DMS153 (cell line): ENCODE measurements at regions not wholly inside any gene's neighbourhood (a gene's known extent, or its start where the extent isn't known, plus 50 kb on each side); places are given as distances from the start of the nearest gene placed in this dataset.
"Not testable (repeated sequence)": the region's sequence is repeated elsewhere in the genome, so short reads cannot be mapped to it uniquely, and the experiment has no call there.

Experiments
- DNase-seq: peaks from one replicate; lab custom pipeline; 2025; lab: John Stamatoyannopoulos, UW

GRCh38 chr14:54256156-54256555 is 140.7 kb upstream of the CDKN3 start:
- DNase-seq, result no peak

- no peak for DNase-seq
These were observed 139.4 kb upstream of the CDKN3 start for GRCh38 chr14:54257424-54257823.

GRCh38 chr14:54258382-54258781 is 138.4 kb upstream of the CDKN3 start:
- DNase-seq, result no peak

GRCh38 chr14:54259821-54260220 is 137.0 kb upstream of the CDKN3 start:
- no peak for DNase-seq

GRCh38 chr14:54261283-54261682 is 135.5 kb upstream of the CDKN3 start:
- DNase-seq, result no peak

- DNase-seq, result not testable (repeated sequence)
These were observed 130.2 kb upstream of the CDKN3 start for GRCh38 chr14:54266616-54267015.

- DNase-seq, result no peak
These were observed 129.6 kb upstream of the CDKN3 start for GRCh38 chr14:54267172-54267571.

GRCh38 chr14:54275997-54276725 is 120.6 kb upstream of the CDKN3 start:
- DNase-seq, result no peak

- DNase-seq, result no peak
These were observed 118.7 kb upstream of the CDKN3 start for GRCh38 chr14:54278087-54278486.

GRCh38 chr14:54278665-54279295 is 118.0 kb upstream of the CDKN3 start:
- DNase-seq, result no peak

- no peak for DNase-seq
These were observed 114.0 kb upstream of the CDKN3 start for GRCh38 chr14:54282849-54283248.

- no peak for DNase-seq
These were observed 111.8 kb upstream of the CDKN3 start for GRCh38 chr14:54285030-54285429.

GRCh38 chr14:54291491-54292191 is 105.2 kb upstream of the CDKN3 start:
- no peak for DNase-seq

- no peak for DNase-seq
These were observed 102.0 kb upstream of the CDKN3 start for GRCh38 chr14:54294802-54295201.

GRCh38 chr14:54299410-54300363 is 97.1 kb upstream of the CDKN3 start:
- no peak for DNase-seq

- no peak for DNase-seq
These were observed 95.9 kb upstream of the CDKN3 start for GRCh38 chr14:54300881-54301280.

GRCh38 chr14:54301359-54301758 is 95.4 kb upstream of the CDKN3 start:
- no peak for DNase-seq

GRCh38 chr14:54306806-54307205 is 90.0 kb upstream of the CDKN3 start:
- DNase-seq, result no peak

- no peak for DNase-seq
These were observed 87.2 kb upstream of the CDKN3 start for GRCh38 chr14:54309615-54310014.

- no peak for DNase-seq
These were observed 86.5 kb upstream of the CDKN3 start for GRCh38 chr14:54310151-54310850.

- no peak for DNase-seq
These were observed 86.0 kb upstream of the CDKN3 start for GRCh38 chr14:54310851-54311228.
